Neural crest cell (in vitro differentiated cells): ENCODE measurements at regions not wholly inside any gene's neighbourhood (a gene's known extent, or its start where the extent isn't known, plus 50 kb on each side); places are given as distances from the start of the nearest gene placed in this dataset.

Experiments
- DNase-seq: peaks from one replicate; pipeline ENCODE4 v3.0.0; 2021; ENCODE audit warnings: low read depth, mixed read lengths, low spot score
- H3K27ac Mint-ChIP-seq: one replicate; pipeline ENCODE4 v1.8.0; 2021; ENCODE audit warnings: mild to moderate bottlenecking, mixed read lengths; ENCODE audit not compliant: unreplicated experiment
- H3K27me3 Mint-ChIP-seq: 2 replicates; pipeline ENCODE4 v1.8.0; 2021; ENCODE audit warnings: low read depth, mild to moderate bottlenecking, mixed read lengths
- H3K36me3 Mint-ChIP-seq: 2 replicates; pipeline ENCODE4 v1.8.0; 2021; ENCODE audit warnings: low read depth, mild to moderate bottlenecking, mixed read lengths
- H3K4me1 Mint-ChIP-seq: 2 replicates; pipeline ENCODE4 v1.8.0; 2021; ENCODE audit warnings: mixed read lengths
- H3K4me3 Mint-ChIP-seq: one replicate; pipeline ENCODE4 v1.8.0; 2021; ENCODE audit warnings: mild to moderate bottlenecking, mixed read lengths
- H3K9me3 Mint-ChIP-seq: 2 replicates; pipeline ENCODE4 v1.8.0; 2021; ENCODE audit warnings: mixed read lengths
- CTCF ChIP-seq: fragments of 200-600 bp; sonication (generic); conservative IDR thresholded peaks from 2 replicates; pipeline ENCODE4 v1.5.0; 2021; ENCODE audit warnings: antibody characterized with exemption, mild to moderate bottlenecking

DNA sequence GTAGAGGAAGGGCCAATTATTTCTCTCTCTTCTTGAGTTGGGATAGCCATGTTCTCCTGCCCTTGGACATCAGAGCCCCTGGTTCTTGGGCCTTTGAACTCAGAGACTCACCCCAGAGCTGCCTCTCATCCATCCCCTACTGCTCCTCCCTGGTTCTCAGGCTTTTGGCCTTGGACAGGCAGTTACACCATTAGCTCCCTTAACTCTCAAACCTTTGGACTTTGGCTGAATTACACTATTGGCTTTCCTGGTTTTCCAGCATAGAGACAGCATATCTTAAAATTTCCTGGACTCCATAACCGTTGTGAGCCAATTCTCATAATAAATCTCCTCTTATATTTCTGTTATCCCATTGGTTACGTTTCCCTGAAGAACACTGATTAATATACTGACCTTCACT is 63.7 kb upstream of the CHL1 start:
- H3K36me3 Mint-ChIP-seq = no peaks in the 10 kb centered on the region
- H3K4me1 Mint-ChIP-seq = no peaks in the 10 kb centered on the region
- no peak overlapping the region for H3K4me3 Mint-ChIP-seq
- TF ChIP-seq CTCF = no peak
- no peak for DNase-seq
- H3K27ac Mint-ChIP-seq = no peak overlapping the region
- peaks cover 5% of the 10 kb centered on the region for H3K9me3 Mint-ChIP-seq
- H3K27me3 Mint-ChIP-seq = no peaks in the 10 kb centered on the region

DNA sequence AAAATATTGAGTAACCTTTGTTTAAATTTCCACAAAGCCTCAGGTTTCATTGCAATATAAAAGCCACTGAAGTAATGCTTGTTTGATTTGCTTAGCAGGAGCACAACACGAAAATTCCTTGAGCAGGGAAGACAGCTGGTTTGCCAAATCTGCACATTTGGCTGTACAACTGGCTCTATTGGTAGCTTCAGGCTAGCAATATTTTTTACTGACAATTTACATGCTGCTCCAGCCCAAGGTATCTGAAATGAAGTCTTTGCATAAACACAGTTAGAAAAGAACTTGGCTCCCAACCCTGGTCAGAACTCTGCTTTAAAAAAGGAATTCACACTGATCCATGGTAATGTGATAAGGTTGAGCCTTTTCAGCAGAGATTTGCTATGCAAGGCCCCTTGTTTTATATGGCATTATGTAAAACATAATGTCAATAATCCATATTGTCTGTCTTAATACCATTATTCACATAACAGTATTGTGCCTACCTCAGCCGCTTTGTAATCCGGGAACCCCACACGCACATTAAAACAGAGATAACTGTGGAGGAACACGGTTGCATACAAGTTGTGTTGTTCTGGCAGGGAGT is 55.7 kb upstream of the CHL1 start:
- H3K36me3 Mint-ChIP-seq = no peaks in the 10 kb centered on the region
- peaks cover 6% of the 10 kb centered on the region for H3K9me3 Mint-ChIP-seq
- H3K4me1 Mint-ChIP-seq = no peaks in the 10 kb centered on the region
- H3K27ac Mint-ChIP-seq = no peak overlapping the region
- DNase-seq = no peak
- TF ChIP-seq CTCF = no peak
- peaks cover 9% of the 10 kb centered on the region for H3K27me3 Mint-ChIP-seq
- H3K4me3 Mint-ChIP-seq = no peak overlapping the region
